ENCODE measurements at regions not wholly inside any gene's neighbourhood (a gene's known extent, or its start where the extent isn't known, plus 50 kb on each side); places are given as distances from the start of the nearest gene placed in this dataset.
"Not testable (repeated sequence)": the region's sequence is repeated elsewhere in the genome, so short reads cannot be mapped to it uniquely, and the experiment has no call there.

GRCh38 chr3:4224331-4224730 lies 78.8 kb upstream of the SETMAR start:
- DNase-seq, result no peak

GRCh38 chr3:4225005-4225471 lies 78.1 kb upstream of the SETMAR start:
- no peak for DNase-seq

GRCh38 chr3:4228295-4228694 lies 74.9 kb upstream of the SETMAR start:
- no peak for DNase-seq

- DNase-seq, result no peak
These were observed 72.1 kb upstream of the SETMAR start for GRCh38 chr3:4231041-4231440.

GRCh38 chr3:4232798-4233197 lies 70.4 kb upstream of the SETMAR start:
- no peak for DNase-seq

GRCh38 chr3:4233488-4233887 lies 69.7 kb upstream of the SETMAR start:
- no peak for DNase-seq

GRCh38 chr3:4234889-4235288 lies 68.3 kb upstream of the SETMAR start:
- DNase-seq, result no peak

GRCh38 chr3:4235690-4236089 lies 67.5 kb upstream of the SETMAR start:
- DNase-seq, result no peak

GRCh38 chr3:4241595-4242170 lies 61.5 kb upstream of the SETMAR start:
- no peak for DNase-seq

GRCh38 chr3:4245671-4246070 lies 57.5 kb upstream of the SETMAR start:
- DNase-seq, result no peak

GRCh38 chr3:4247391-4247790 lies 55.8 kb upstream of the SETMAR start:
- DNase-seq, result no peak

GRCh38 chr3:4250064-4250463 lies 53.1 kb upstream of the SETMAR start:
- DNase-seq, result no peak

GRCh38 chr3:4251412-4251811 lies 51.8 kb upstream of the SETMAR start:
- no peak for DNase-seq

- not testable (repeated sequence) for DNase-seq
These were observed 49.9 kb upstream of the SETMAR start for GRCh38 chr3:4253072-4253832.

All from right kidney (tissue), 1 donor.